ENCODE measurements at regions not wholly inside any gene's neighbourhood (a gene's known extent, or its start where the extent isn't known, plus 50 kb on each side); places are given as distances from the start of the nearest gene placed in this dataset.

- Histone ChIP-seq H3K9me3 (peaks cover 0 to 4% (median 0%) of the 10 kb centered on the region in 3 donors), H3K4me3 (no peak overlapping the region), H3K27ac (no peak overlapping the region), H3K4me1 (no peaks in the 10 kb centered on the region), H3K36me3 (no peaks in the 10 kb centered on the region), H3K27me3 (no peaks in the 10 kb centered on the region)
- no peak for DNase-seq
- 39 to 51% methylated on average over 2 of the region's 2 CpGs for WGBS, 2 donors
- intact Hi-C loops (cut with DNase I): no loop called here
- TF ChIP-seq CTCF (IDR thresholded peaks at IDR 0.05): no peak
- TF ChIP-seq POLR2A (IDR thresholded peaks at IDR 0.05): no peak
Measured at GRCh38 chr13:107421028-107421427, 794.3 kb downstream of the LIG4 start.

- intact Hi-C loops (cut with DNase I): no loop called here
- no peaks in the 10 kb centered on the region for H3K36me3 ChIP-seq
- no peaks in the 10 kb centered on the region for H3K4me1 ChIP-seq
- H3K9me3 ChIP-seq: peaks cover 0 to 8% (median 0%) of the 10 kb centered on the region in 3 donors
- no peaks in the 10 kb centered on the region for H3K27me3 ChIP-seq
- TF ChIP-seq CTCF (IDR thresholded peaks at IDR 0.05) (no peak), POLR2A (IDR thresholded peaks at IDR 0.05) (no peak)
- H3K4me3 ChIP-seq: no peak overlapping the region
- DNase-seq: no peak
- H3K27ac ChIP-seq: no peak overlapping the region
Measured at GRCh38 chr13:107413005-107413404, 802.3 kb downstream of the LIG4 start.

GRCh38 chr13:107407074-107407473 is 808.3 kb downstream of the LIG4 start:
- no peak overlapping the region for H3K27ac ChIP-seq
- no peak for DNase-seq
- 49 to 63% methylated on average over 3 of the region's 3 CpGs for WGBS, 2 donors
- H3K9me3 ChIP-seq: peaks cover 0 to 12% (median 3%) of the 10 kb centered on the region in 3 donors
- H3K4me1 ChIP-seq: no peaks in the 10 kb centered on the region
- TF ChIP-seq CTCF (IDR thresholded peaks at IDR 0.05): no peak
- no peak for TF ChIP-seq POLR2A (IDR thresholded peaks at IDR 0.05)
- intact Hi-C loops (cut with DNase I): no loop called here
- H3K36me3 ChIP-seq: no peaks in the 10 kb centered on the region
- no peaks in the 10 kb centered on the region for H3K27me3 ChIP-seq
- no peak overlapping the region for H3K4me3 ChIP-seq

- TF ChIP-seq POLR2A (IDR thresholded peaks at IDR 0.05): no peak
- TF ChIP-seq CTCF (IDR thresholded peaks at IDR 0.05): no peak
- 64 to 73% methylated on average over 6 to 7 of the region's 7 CpGs for WGBS, 2 donors
- H3K4me1 ChIP-seq: no peaks in the 10 kb centered on the region
- H3K36me3 ChIP-seq: no peaks in the 10 kb centered on the region
- no peaks in the 10 kb centered on the region for H3K27me3 ChIP-seq
- no peak overlapping the region for H3K4me3 ChIP-seq
- peaks cover 0 to 9% (median 0%) of the 10 kb centered on the region in 3 donors for H3K9me3 ChIP-seq
- intact Hi-C loops (cut with DNase I): no loop called here
- no peak overlapping the region for H3K27ac ChIP-seq
- no peak for DNase-seq
Measured at GRCh38 chr13:107395927-107396662, 819.2 kb downstream of the LIG4 start.

- Histone ChIP-seq H3K4me1 (no peaks in the 10 kb centered on the region), H3K27me3 (no peaks in the 10 kb centered on the region), H3K36me3 (no peaks in the 10 kb centered on the region), H3K4me3 (no peak overlapping the region), H3K27ac (no peak overlapping the region), H3K9me3 (peaks cover 0 to 5% (median 0%) of the 10 kb centered on the region in 3 donors)
- TF ChIP-seq POLR2A (IDR thresholded peaks at IDR 0.05) (no peak), CTCF (IDR thresholded peaks at IDR 0.05) (no peak)
- DNase-seq: no peak
- WGBS, 2 donors: 25 to 50% methylated on average over 1 of the region's 1 CpG
- intact Hi-C loops (cut with DNase I): no loop called here
Measured at GRCh38 chr13:107392205-107392604, 823.1 kb downstream of the LIG4 start.
